OCI-LY3 (cell line): ENCODE measurements at regions not wholly inside any gene's neighbourhood (a gene's known extent, or its start where the extent isn't known, plus 50 kb on each side); places are given as distances from the start of the nearest gene placed in this dataset.

Source experiments
- H2AFZ ChIP-seq: fragments of 200-600, 300-600 bp; shearing (Covaris generic); 2 replicates; pipeline ENCODE4 v1.6.0; 2014; ENCODE audit warnings: antibody characterized with exemption, low read depth, low read length
- H3K27ac ChIP-seq: fragments of 200-600, 300-600 bp; sonication (generic); 2 replicates; pipeline ENCODE4 v1.5.1; 2014; ENCODE audit warnings: mild to moderate bottlenecking, low read length, moderate library complexity, mixed read lengths
- H3K27me3 ChIP-seq: fragments of 200-600, 300-600 bp; sonication (generic); 2 replicates; pipeline ENCODE4 v1.6.1; 2014; ENCODE audit warnings: low read depth, low read length, mixed read lengths
- H3K36me3 ChIP-seq: fragments of 200-600, 300-600 bp; sonication (generic); replicated peaks from 2 replicates; pipeline ENCODE3; 2014; ENCODE audit warnings: low read depth, low read length, mixed read lengths
- H3K4me1 ChIP-seq: fragments of 300-600, 200-600 bp; sonication (generic); 2 replicates; pipeline ENCODE4 v1.6.1; 2014; ENCODE audit warnings: low read length, mixed read lengths
- H3K4me2 ChIP-seq: fragments of 200-600, 300-600 bp; sonication (generic); 2 replicates; pipeline ENCODE4 v1.6.1; 2014; ENCODE audit warnings: low read length, mixed read lengths
- H3K4me3 ChIP-seq: fragments of 300-600, 200-600 bp; sonication (generic); 2 replicates; pipeline ENCODE4 v1.5.1; 2014; ENCODE audit warnings: antibody characterized with exemption, mild to moderate bottlenecking, low read length, moderate library complexity
- H3K79me2 ChIP-seq: fragments of 300-600, 200-600 bp; shearing (Covaris generic); 2 replicates; pipeline ENCODE4 v1.6.1; 2014; ENCODE audit warnings: mild to moderate bottlenecking, low read length, mixed read lengths
- H3K9ac ChIP-seq: fragments of 300-600, 200-600 bp; shearing (Covaris generic); 2 replicates; pipeline ENCODE4 v1.6.0; 2014; ENCODE audit warnings: mild to moderate bottlenecking, low read length, moderate library complexity
- H3K9me3 ChIP-seq: fragments of 200-600, 300-600 bp; shearing (Covaris generic); 2 replicates; pipeline ENCODE4 v1.6.1; 2014; ENCODE audit warnings: low read length, mixed read lengths; ENCODE audit not compliant: insufficient read depth
- H4K20me1 ChIP-seq: fragments of 200-600, 300-600 bp; sonication (generic); 2 replicates; pipeline ENCODE4 v1.6.1; 2016; ENCODE audit warnings: low read length, mixed read lengths; ENCODE audit not compliant: insufficient read depth
- CTCF ChIP-seq: fragments of 200-600, 300-600 bp; sonication (generic); IDR thresholded peaks from 2 replicates; pipeline ENCODE4 v1.5.1; 2014; ENCODE audit warnings: antibody characterized with exemption, low read length, low read depth
- EZH2phosphoT487 ChIP-seq: fragments of 200-600 bp; shearing (Covaris generic); IDR thresholded peaks from 2 replicates; pipeline ENCODE4 v1.6.1; 2018; ENCODE audit warnings: antibody characterized with exemption, mixed run types, low read depth

- H3K9ac ChIP-seq: no peak overlapping the region
- peak overlapping the region; percentile 59; the same call in 1 of the 2 replicates for H2AFZ ChIP-seq
- no peaks in the 10 kb centered on the region for H3K36me3 ChIP-seq
- TF ChIP-seq CTCF: no peak
- H3K9me3 ChIP-seq: no peaks in the 10 kb centered on the region
- H3K27me3 ChIP-seq: no peaks in the 10 kb centered on the region
- no peak overlapping the region for H3K4me3 ChIP-seq
- H3K4me2 ChIP-seq: no peak overlapping the region
- H3K4me1 ChIP-seq: no peaks in the 10 kb centered on the region
- no peaks in the 10 kb centered on the region for H4K20me1 ChIP-seq
- H3K79me2 ChIP-seq: no peaks in the 10 kb centered on the region
- no peak overlapping the region for H3K27ac ChIP-seq
Observed at GRCh38 chr13:54975676-54976075, 1947.1 kb downstream of the OLFM4 start.

- no peaks in the 10 kb centered on the region for H4K20me1 ChIP-seq
- no peak overlapping the region for H3K4me3 ChIP-seq
- no peak overlapping the region for H3K4me2 ChIP-seq
- H2AFZ ChIP-seq: no peak overlapping the region
- no peaks in the 10 kb centered on the region for H3K9me3 ChIP-seq
- no peaks in the 10 kb centered on the region for H3K4me1 ChIP-seq
- H3K36me3 ChIP-seq: no peaks in the 10 kb centered on the region
- TF ChIP-seq EZH2phosphoT487 (no peak), CTCF (no peak)
- no peaks in the 10 kb centered on the region for H3K79me2 ChIP-seq
- H3K27me3 ChIP-seq: no peaks in the 10 kb centered on the region
- H3K9ac ChIP-seq: no peak overlapping the region
- no peak overlapping the region for H3K27ac ChIP-seq
Observed at GRCh38 chr13:54980651-54981050, 1952.0 kb downstream of the OLFM4 start.

DNA sequence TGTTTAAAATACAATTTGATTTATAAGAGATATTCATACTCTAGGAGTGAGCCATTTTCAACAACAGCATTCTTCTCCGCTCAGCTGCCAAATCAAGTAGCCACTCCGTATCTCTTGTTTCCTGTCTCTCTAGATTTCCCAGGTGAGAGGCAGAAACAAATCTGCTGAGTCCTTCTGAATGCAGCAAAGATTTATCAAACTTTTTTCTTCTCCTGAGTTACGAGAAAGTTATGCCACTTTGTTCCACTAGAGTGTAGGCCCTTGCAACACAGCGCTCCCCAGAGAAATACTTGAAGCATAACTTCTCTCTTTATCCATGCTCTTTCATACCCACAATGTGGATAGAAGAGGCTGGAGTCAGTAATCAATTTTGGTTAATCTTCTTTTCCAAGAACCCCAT, 1960.8 kb downstream of the OLFM4 start:
- Histone ChIP-seq H3K4me3 (no peak overlapping the region), H3K9me3 (no peaks in the 10 kb centered on the region; the same call in 1 of the 2 replicates), H3K4me1 (peaks cover 9% of the 10 kb centered on the region), H3K79me2 (no peaks in the 10 kb centered on the region), H3K27me3 (no peaks in the 10 kb centered on the region), H2AFZ (no peak overlapping the region), H3K36me3 (no peaks in the 10 kb centered on the region), H3K4me2 (no peak overlapping the region), H3K27ac (no peak overlapping the region), H4K20me1 (no peaks in the 10 kb centered on the region), H3K9ac (no peak overlapping the region)
- TF ChIP-seq CTCF: no peak
- TF ChIP-seq EZH2phosphoT487: no peak

DNA sequence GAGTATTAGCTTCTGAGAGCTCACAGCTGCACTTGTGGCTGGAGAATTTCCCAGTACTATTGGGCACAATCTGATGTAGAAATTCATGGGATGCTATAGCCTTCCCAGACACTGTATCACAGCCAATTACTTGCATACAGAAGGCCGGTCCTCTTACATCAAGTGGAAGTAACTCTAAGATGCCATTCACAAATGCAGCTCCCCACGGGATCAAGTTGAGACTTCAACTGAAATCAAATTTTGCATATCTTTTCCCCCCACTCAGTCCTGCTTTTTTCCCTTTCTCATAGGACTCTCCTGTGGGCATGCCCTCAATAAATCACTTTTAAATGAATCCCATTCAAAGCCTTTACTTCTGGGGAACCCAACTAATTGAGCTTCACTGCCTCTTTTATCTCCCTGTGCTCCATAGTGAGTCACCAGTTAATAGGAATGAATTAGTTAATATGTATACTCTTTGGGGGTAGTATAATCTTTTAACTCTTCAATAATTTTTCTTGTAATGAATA, 1970.8 kb downstream of the OLFM4 start:
- Histone ChIP-seq H3K9me3 (peaks cover 8% of the 10 kb centered on the region; the same call in 1 of the 2 replicates), H3K4me3 (no peak overlapping the region), H3K9ac (no peak overlapping the region), H4K20me1 (no peaks in the 10 kb centered on the region), H3K79me2 (no peaks in the 10 kb centered on the region), H3K4me2 (no peak overlapping the region), H2AFZ (no peak overlapping the region), H3K36me3 (peaks cover 5% of the 10 kb centered on the region), H3K4me1 (no peaks in the 10 kb centered on the region), H3K27me3 (no peaks in the 10 kb centered on the region), H3K27ac (no peak overlapping the region)
- TF ChIP-seq EZH2phosphoT487: no peak
- TF ChIP-seq CTCF: no peak
